Breast epithelium (tissue), 4 donors: ENCODE measurements at regions not wholly inside any gene's neighbourhood (a gene's known extent, or its start where the extent isn't known, plus 50 kb on each side); places are given as distances from the start of the nearest gene placed in this dataset.

Experiments used
- DNase-seq, 2 donors: peaks; one replicate each; pipeline ENCODE4 v3.0.0-alpha.2; 2019; ENCODE audit warnings: low spot score in 2 of 2
- H3K27ac ChIP-seq, 2 donors: fragments of 200-600 bp; sonication (generic) in 1 of 2; one replicate each; pipeline ENCODE4 v1.5.1; 2016 to 2019; ENCODE audit warnings: mild to moderate bottlenecking in 1 of 2
- H3K27me3 ChIP-seq, 2 donors: fragments of 200-600 bp; sonication (generic) in 1 of 2; one replicate each; pipeline versions ENCODE4 v1.5.1 to v1.6.0; 2017 to 2019; ENCODE audit warnings: control low read depth in 1 of 2, mild to moderate bottlenecking in 1 of 2
- H3K36me3 ChIP-seq: fragments of 200-600 bp; one replicate; pipeline ENCODE4 v1.5.1; 2019
- H3K4me1 ChIP-seq, 2 donors: fragments of 200-600 bp; sonication (generic); one replicate each; pipeline ENCODE4 v1.5.1; 2016 to 2019; ENCODE audit warnings: control low read depth in 1 of 2
- H3K4me3 ChIP-seq, 3 donors: fragments of 200-600 bp; sonication (generic); 1 replicate in 2 of 3; 2 replicates in 1 of 3; pipeline ENCODE4 v1.5.1; 2016 to 2019; ENCODE audit warnings: mild to moderate bottlenecking in 3 of 3, moderate library complexity in 2 of 3
- H3K9me3 ChIP-seq, 2 donors: fragments of 200-600 bp; sonication (generic) in 1 of 2; one replicate each; pipeline ENCODE4 v1.5.1; 2016 to 2019; ENCODE audit warnings: control low read depth in 1 of 2
- POLR2A ChIP-seq: fragments of 450-650 bp; IDR thresholded peaks from one replicate; pipeline ENCODE4 v1.6.1; 2016; ENCODE audit warnings: antibody characterized with exemption, mild to moderate bottlenecking, moderate library complexity
- POLR2AphosphoS5 ChIP-seq, 3 donors: sonication (generic); formaldehyde crosslinking; IDR thresholded peaks; one replicate each; pipeline ENCODE4 v1.6.1; 2017; ENCODE audit warnings: antibody characterized with exemption in 3 of 3
- intact Hi-C: fragments of 100-400 bp; cut with DNase I; formaldehyde crosslinking; loops from one replicate; pipeline ENCODE4 v1.15.1; 2023; ENCODE audit warnings: low total_unique reads
- TF ChIP-seq, protein P1 (sequence below), 3 donors: fragments of 450-650 bp; IDR thresholded peaks; one replicate each; pipeline ENCODE4 v1.5.1; 2016 to 2017; ENCODE audit warnings: antibody characterized with exemption in 3 of 3, mild to moderate bottlenecking in 3 of 3, moderate library complexity in 3 of 3

DNA sequence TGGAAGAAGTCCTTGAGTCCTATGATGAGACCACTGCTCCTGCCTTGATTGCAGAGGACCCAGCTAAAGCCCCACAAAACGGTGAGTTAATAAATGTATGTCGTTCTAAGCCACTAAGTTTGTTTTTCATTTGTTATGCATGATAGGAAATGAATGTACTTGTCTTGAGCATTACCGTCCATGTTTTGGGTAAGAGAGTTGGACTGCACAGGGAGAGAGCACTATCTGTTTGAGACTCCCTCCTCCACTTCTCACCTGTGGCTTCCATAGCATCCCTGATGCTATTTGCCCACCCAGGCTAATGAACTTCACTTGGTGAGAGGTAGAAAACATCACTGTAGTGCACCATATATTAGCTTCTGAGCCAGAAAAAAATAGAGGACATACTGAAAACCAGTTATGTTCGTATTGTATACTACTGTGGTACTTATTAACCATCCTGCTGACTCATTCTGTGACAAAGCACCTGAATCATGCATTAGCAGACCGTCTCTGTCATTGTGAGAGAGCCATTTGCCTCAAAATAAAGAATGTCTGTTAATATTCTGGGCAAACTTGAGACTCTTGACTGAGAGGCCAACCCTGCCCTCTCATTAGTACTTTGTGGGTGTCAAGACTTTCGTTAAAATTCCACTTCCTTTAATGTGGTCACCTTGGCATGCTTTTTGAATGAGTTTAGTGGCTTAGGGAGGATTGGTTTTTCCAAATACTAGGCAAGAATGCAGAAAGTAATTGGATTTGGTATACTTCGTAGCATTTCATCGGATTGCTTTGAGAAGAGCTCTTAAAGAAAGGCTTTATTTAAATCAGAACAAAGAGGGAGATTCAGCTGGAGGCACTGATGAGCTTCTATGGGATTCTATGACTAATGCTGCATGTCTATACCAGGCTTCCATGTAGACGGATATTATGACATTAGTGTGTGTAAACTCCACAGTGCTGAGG, 99.3 kb upstream of the GRPR start:
- intact Hi-C loops, result no loop called here
- H3K36me3 ChIP-seq, result no peaks in the 10 kb centered on the region
- H3K27ac ChIP-seq, result no peak overlapping the region
- no peak for DNase-seq
- H3K4me3 ChIP-seq, result no peak overlapping the region
- no peak for TF ChIP-seq POLR2AphosphoS5 (IDR thresholded peaks at IDR 0.05)
- H3K4me1 ChIP-seq, result no peaks in the 10 kb centered on the region
- no peaks in the 10 kb centered on the region for H3K9me3 ChIP-seq
- H3K27me3 ChIP-seq, result peaks cover 0 to 46% of the 10 kb centered on the region in 2 donors

DNA sequence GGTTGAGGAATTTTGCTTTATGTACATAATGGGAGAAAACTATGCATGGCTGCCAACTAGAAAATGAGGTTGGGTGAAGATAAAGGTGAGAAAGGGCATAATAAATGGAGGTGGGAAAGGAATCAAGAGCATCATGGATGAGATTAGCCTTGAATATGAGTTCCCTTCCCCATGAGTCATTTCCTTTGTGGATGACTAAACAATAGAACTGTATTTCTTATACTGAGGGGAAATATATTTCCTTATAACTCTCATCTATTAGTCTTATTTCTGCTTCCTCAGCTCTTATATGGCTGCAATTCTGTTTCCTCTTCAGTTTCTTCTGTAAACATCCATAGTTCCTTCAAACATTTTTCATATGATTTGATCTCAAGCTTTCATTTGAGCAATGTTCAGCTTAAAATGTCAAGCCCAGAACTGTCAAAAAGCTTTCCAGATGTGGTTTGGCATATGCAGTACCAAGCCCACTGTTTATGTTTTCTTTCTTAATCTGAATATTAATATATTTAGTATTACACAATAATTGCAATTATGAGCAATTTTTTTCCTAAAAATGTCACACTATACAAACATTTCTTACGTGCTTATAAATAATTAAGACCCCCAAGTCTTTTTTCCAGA, 100.7 kb upstream of the GRPR start:
- H3K4me1 ChIP-seq, result no peaks in the 10 kb centered on the region
- H3K4me3 ChIP-seq, result no peak overlapping the region
- TF ChIP-seq POLR2A (no peak), POLR2AphosphoS5 (IDR thresholded peaks at IDR 0.05) (no peak)
- TF ChIP-seq, protein P1, sequence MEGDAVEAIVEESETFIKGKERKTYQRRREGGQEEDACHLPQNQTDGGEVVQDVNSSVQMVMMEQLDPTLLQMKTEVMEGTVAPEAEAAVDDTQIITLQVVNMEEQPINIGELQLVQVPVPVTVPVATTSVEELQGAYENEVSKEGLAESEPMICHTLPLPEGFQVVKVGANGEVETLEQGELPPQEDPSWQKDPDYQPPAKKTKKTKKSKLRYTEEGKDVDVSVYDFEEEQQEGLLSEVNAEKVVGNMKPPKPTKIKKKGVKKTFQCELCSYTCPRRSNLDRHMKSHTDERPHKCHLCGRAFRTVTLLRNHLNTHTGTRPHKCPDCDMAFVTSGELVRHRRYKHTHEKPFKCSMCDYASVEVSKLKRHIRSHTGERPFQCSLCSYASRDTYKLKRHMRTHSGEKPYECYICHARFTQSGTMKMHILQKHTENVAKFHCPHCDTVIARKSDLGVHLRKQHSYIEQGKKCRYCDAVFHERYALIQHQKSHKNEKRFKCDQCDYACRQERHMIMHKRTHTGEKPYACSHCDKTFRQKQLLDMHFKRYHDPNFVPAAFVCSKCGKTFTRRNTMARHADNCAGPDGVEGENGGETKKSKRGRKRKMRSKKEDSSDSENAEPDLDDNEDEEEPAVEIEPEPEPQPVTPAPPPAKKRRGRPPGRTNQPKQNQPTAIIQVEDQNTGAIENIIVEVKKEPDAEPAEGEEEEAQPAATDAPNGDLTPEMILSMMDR (IDR thresholded peaks at IDR 0.05), result no peak
- H3K36me3 ChIP-seq, result no peaks in the 10 kb centered on the region
- intact Hi-C loops, result no loop called here
- H3K27ac ChIP-seq, result no peak overlapping the region
- no peak for DNase-seq
- peaks cover 0 to 44% of the 10 kb centered on the region in 2 donors for H3K27me3 ChIP-seq
- H3K9me3 ChIP-seq, result no peaks in the 10 kb centered on the region

DNA sequence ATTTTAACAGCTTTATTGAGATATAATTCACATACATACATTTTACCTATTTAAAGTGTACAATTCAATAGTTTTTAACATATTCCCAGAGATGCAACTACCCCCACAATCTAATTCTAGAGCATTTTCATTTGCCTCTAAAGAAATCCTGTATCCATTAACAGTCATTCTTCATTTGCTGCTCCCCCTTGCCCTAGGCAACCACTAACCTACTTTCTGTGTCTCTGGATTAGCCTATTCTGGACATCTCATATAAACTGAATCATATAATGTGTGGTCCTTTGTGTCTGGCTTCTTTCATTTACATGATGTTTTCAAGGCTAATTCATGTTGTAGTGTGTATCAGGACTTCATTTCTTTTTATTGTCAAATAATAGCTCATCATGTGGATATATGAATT, 105.1 kb upstream of the GRPR start:
- TF ChIP-seq POLR2AphosphoS5 (IDR thresholded peaks at IDR 0.05) (no peak), POLR2A (no peak)
- TF ChIP-seq, protein P1 (IDR thresholded peaks at IDR 0.05), result no peak
- Histone ChIP-seq H3K4me1 (no peaks in the 10 kb centered on the region), H3K9me3 (no peaks in the 10 kb centered on the region), H3K36me3 (no peaks in the 10 kb centered on the region), H3K27ac (no peak overlapping the region), H3K27me3 (peaks cover 0 to 44% of the 10 kb centered on the region in 2 donors), H3K4me3 (no peak overlapping the region)
- DNase-seq, result no peak
- intact Hi-C loops, result no loop called here

DNA sequence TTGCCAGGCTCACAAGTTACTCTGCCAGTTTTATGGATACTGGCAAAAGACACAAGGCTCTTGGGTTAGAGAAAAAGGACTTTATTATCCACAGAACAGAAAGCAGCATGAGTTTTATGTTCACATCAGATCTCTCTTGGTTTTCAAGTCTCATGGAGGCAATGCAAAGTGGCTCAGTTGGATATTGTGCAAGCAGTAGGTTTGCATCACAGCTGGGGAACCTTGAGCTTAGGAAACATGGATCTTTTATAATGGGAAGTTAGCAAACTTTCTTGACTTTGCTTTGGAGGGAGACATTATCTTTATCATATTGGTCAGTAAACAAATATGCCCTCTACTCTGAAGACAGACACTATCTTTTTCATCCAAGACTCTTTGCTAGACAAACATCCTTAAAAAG, 109.2 kb upstream of the GRPR start:
- Histone ChIP-seq H3K36me3 (no peaks in the 10 kb centered on the region), H3K4me3 (no peak overlapping the region), H3K27ac (no peak overlapping the region), H3K27me3 (peaks cover 0 to 28% of the 10 kb centered on the region in 2 donors), H3K9me3 (no peaks in the 10 kb centered on the region), H3K4me1 (no peaks in the 10 kb centered on the region)
- intact Hi-C loops, result no loop called here
- TF ChIP-seq, protein P1 (IDR thresholded peaks at IDR 0.05), result no peak
- TF ChIP-seq POLR2AphosphoS5 (IDR thresholded peaks at IDR 0.05), result no peak
- TF ChIP-seq POLR2A, result no peak
- DNase-seq, result no peak

DNA sequence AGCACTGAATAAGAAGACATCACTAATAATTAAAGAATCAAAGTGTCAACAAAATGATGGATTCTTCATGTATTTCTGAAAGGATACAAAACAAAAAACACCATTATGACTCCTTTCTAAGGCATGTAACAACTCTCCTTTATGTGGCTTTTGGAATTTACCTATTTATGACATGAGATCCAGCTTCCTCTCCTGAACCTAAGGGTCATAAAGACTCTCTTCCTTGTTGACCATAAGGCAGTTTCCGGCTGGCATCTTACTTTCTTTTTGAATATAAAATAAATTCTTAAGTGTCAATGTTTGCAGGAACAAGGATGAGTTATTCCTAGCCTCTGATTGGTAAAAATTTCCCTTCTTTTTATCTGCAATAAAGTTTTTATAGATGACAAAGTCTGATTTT, 111.1 kb upstream of the GRPR start:
- Histone ChIP-seq H3K27me3 (peaks cover 0 to 37% of the 10 kb centered on the region in 2 donors), H3K36me3 (no peaks in the 10 kb centered on the region), H3K4me3 (no peak overlapping the region), H3K4me1 (no peaks in the 10 kb centered on the region), H3K27ac (no peak overlapping the region), H3K9me3 (no peaks in the 10 kb centered on the region)
- TF ChIP-seq, protein P1 (IDR thresholded peaks at IDR 0.05), result no peak
- TF ChIP-seq POLR2A (no peak), POLR2AphosphoS5 (IDR thresholded peaks at IDR 0.05) (no peak)
- intact Hi-C loops, result no loop called here
- no peak for DNase-seq
